ENCODE measurements at regions not wholly inside any gene's neighbourhood (a gene's known extent, or its start where the extent isn't known, plus 50 kb on each side); places are given as distances from the start of the nearest gene placed in this dataset.

GRCh38 chr18:79582978-79583377 is 96.6 kb upstream of the CTDP1 start:
- TF ChIP-seq EZH2 (IDR thresholded peaks at IDR 0.05; ENCODE audit: borderline replicate concordance, insufficient read depth, low read depth, low read length, poor library complexity, severe bottlenecking): no peak
- TF ChIP-seq CTCF (IDR thresholded peaks at IDR 0.05): no peak

Measured in B cell (primary cell).